Endodermal cell (in vitro differentiated cells): ENCODE measurements at regions not wholly inside any gene's neighbourhood (a gene's known extent, or its start where the extent isn't known, plus 50 kb on each side); places are given as distances from the start of the nearest gene placed in this dataset.

ENCODE experiments used
- DNase-seq: peaks from one replicate; pipeline ENCODE4 v3.0.0-alpha.2; 2017
- H3K27ac ChIP-seq: 2 replicates; pipeline ENCODE4 v1.5.1; 2013; ENCODE audit warnings: mild to moderate bottlenecking, low read depth, low read length, moderate library complexity
- H3K27me3 ChIP-seq: 2 replicates; pipeline ENCODE4 v1.6.1; 2013; ENCODE audit warnings: mild to moderate bottlenecking, low read length, moderate library complexity; ENCODE audit not compliant: insufficient read depth, control insufficient read depth, poor library complexity, severe bottlenecking
- H3K36me3 ChIP-seq: 2 replicates; pipeline ENCODE4 v1.7.0; 2013; ENCODE audit warnings: mild to moderate bottlenecking, low read length, moderate library complexity; ENCODE audit not compliant: control insufficient read depth, insufficient read depth
- H3K4me1 ChIP-seq: one replicate; pipeline ENCODE4 v1.7.0; 2013; ENCODE audit warnings: low read length; ENCODE audit not compliant: control insufficient read depth, insufficient read depth
- H3K4me3 ChIP-seq: 2 replicates; pipeline ENCODE4 v1.5.1; 2013; ENCODE audit warnings: mild to moderate bottlenecking, low read length, moderate library complexity
- H3K9ac ChIP-seq: 2 replicates; pipeline ENCODE4 v1.6.1; 2013; ENCODE audit warnings: mild to moderate bottlenecking, low read length, moderate library complexity; ENCODE audit not compliant: poor library complexity, severe bottlenecking; ENCODE audit errors: extremely low read depth
- H3K9me3 ChIP-seq: 2 replicates; pipeline ENCODE4 v1.6.1; 2013; ENCODE audit warnings: mild to moderate bottlenecking, low read length, moderate library complexity; ENCODE audit not compliant: control insufficient read depth
- H3K27ac Mint-ChIP-seq: 2 replicates; pipeline ENCODE4 v1.8.0; 2020; ENCODE audit warnings: mixed read lengths
- H3K27me3 Mint-ChIP-seq: 2 replicates; pipeline ENCODE4 v1.8.0; 2021; ENCODE audit warnings: mild to moderate bottlenecking, mixed read lengths; ENCODE audit not compliant: insufficient read depth
- H3K36me3 Mint-ChIP-seq: 2 replicates; pipeline ENCODE4 v1.8.0; 2020; ENCODE audit warnings: low read depth, mixed read lengths
- H3K4me1 Mint-ChIP-seq: 2 replicates; pipeline ENCODE4 v1.8.0; 2020; ENCODE audit warnings: mixed read lengths
- H3K4me3 Mint-ChIP-seq: 2 replicates; pipeline ENCODE4 v1.8.0; 2020; ENCODE audit warnings: mild to moderate bottlenecking, moderate library complexity, mixed read lengths
- H3K9me3 Mint-ChIP-seq: 2 replicates; pipeline ENCODE4 v1.8.0; 2020; ENCODE audit warnings: mild to moderate bottlenecking, mixed read lengths
- WGBS, 2 experiments: methylation state at CpG; one replicate each; pipeline versions ENCODE4 v1.1.5 to v1.1.7; 2013; ENCODE audit warnings: missing lambda C conversion rate in 2 of 2, mixed read lengths in 1 of 2; ENCODE audit not compliant: insufficient coverage in 1 of 2, insufficient read length in 1 of 2; 5-methylcytosine and 5-hydroxymethylcytosine counted together
- TF ChIP-seq, protein P1 (sequence below): fragments of 200-600 bp; sonication (generic); conservative IDR thresholded peaks from 2 replicates; pipeline ENCODE4 v1.5.0; 2021; ENCODE audit warnings: antibody characterized with exemption, mild to moderate bottlenecking

DNA sequence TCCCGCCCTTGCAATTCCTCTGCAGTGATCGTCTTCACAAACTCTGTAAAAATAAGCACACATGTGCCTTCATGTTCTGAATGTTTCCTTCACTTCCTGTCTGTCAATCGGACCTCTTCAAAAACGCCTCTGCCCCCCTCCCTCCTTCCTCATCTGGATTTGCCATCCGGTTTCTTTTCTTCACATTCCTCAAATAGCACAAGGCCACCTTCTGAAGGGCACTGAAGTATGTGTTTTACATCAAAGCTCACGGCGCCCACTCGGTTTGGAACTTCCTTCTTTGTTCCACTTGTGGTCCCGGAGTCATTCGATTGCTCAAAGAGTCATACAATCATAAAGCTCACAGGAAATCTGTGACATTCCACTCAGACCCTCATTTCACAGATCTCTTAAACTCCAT lies 758.1 kb upstream of the SALL3 start:
- Mint-ChIP-seq H3K27ac (no peak overlapping the region), H3K4me1 (no peaks in the 10 kb centered on the region), H3K36me3 (no peaks in the 10 kb centered on the region), H3K27me3 (no peaks in the 10 kb centered on the region), H3K4me3 (no peak overlapping the region), H3K9me3 (no peaks in the 10 kb centered on the region)
- Histone ChIP-seq H3K4me1 (no peaks in the 10 kb centered on the region), H3K4me3 (no peak overlapping the region), H3K36me3 (no peaks in the 10 kb centered on the region), H3K27me3 (no peaks in the 10 kb centered on the region), H3K9me3 (no peaks in the 10 kb centered on the region), H3K9ac (no peak overlapping the region), H3K27ac (no peak overlapping the region)
- 86 to 94% methylated on average over 10 of the region's 10 CpGs for WGBS, 2 experiments
- TF ChIP-seq, protein P1, sequence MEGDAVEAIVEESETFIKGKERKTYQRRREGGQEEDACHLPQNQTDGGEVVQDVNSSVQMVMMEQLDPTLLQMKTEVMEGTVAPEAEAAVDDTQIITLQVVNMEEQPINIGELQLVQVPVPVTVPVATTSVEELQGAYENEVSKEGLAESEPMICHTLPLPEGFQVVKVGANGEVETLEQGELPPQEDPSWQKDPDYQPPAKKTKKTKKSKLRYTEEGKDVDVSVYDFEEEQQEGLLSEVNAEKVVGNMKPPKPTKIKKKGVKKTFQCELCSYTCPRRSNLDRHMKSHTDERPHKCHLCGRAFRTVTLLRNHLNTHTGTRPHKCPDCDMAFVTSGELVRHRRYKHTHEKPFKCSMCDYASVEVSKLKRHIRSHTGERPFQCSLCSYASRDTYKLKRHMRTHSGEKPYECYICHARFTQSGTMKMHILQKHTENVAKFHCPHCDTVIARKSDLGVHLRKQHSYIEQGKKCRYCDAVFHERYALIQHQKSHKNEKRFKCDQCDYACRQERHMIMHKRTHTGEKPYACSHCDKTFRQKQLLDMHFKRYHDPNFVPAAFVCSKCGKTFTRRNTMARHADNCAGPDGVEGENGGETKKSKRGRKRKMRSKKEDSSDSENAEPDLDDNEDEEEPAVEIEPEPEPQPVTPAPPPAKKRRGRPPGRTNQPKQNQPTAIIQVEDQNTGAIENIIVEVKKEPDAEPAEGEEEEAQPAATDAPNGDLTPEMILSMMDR, result no peak
- DNase-seq, result no peak

DNA sequence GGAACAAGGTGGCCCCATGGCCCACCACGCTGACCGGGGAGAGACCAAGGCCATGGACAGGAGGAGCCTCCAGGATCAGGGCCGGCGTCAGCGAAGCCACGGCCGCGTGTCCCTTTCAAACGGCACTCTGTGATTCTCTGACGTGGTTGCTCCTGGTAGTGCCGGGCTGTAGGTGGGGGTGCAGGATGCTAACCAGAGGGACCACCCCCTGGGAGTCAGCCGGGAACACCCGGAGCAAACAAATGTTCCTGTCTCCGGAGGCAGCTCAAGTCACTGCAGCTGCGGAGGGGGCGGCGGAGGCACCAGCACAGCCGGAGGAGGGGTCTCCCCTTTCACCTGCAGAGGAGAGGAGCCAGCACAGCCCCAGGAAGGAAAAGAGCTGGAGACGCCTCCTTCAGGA lies 750.6 kb upstream of the SALL3 start:
- DNase-seq, result peak; percentile 78
- Mint-ChIP-seq H3K4me3 (no peak overlapping the region), H3K27me3 (peaks cover 2% of the 10 kb centered on the region), H3K4me1 (no peaks in the 10 kb centered on the region), H3K9me3 (no peaks in the 10 kb centered on the region), H3K27ac (no peak overlapping the region), H3K36me3 (no peaks in the 10 kb centered on the region)
- H3K9ac ChIP-seq, result no peak overlapping the region
- no peaks in the 10 kb centered on the region for H3K9me3 ChIP-seq
- no peaks in the 10 kb centered on the region for H3K27me3 ChIP-seq
- WGBS, 2 experiments, result 54 to 78% methylated on average over 5 to 18 of the region's 19 CpGs
- no peak overlapping the region for H3K4me3 ChIP-seq
- no peaks in the 10 kb centered on the region for H3K36me3 ChIP-seq
- H3K4me1 ChIP-seq, result no peaks in the 10 kb centered on the region
- H3K27ac ChIP-seq, result no peak overlapping the region
- TF ChIP-seq, protein P1, result peak; percentile 27

DNA sequence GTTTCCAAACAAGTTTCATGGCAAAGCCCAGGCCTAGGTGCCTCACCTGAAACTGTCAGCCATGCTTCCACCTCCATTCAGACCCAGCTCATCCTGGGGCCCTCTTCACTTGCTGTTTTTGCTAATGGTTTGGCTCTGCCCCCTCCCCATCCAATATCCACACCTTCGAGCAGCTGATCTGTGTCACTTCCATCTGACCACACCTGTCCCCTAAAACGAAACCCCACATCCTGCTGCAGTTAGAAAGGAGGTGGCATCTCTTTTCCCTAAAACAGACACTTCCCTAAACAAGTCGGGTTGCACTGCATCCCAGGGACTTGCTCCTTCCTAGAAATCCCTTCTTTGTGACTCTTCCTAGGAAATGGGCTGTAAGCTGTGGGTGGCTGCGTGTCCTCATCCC lies 748.7 kb upstream of the SALL3 start:
- Histone ChIP-seq H3K9ac (no peak overlapping the region), H3K9me3 (no peaks in the 10 kb centered on the region), H3K4me1 (no peaks in the 10 kb centered on the region), H3K36me3 (no peaks in the 10 kb centered on the region), H3K4me3 (no peak overlapping the region), H3K27ac (no peak overlapping the region), H3K27me3 (no peaks in the 10 kb centered on the region)
- Mint-ChIP-seq H3K36me3 (no peaks in the 10 kb centered on the region), H3K4me3 (no peak overlapping the region), H3K4me1 (no peaks in the 10 kb centered on the region), H3K27me3 (peaks cover 2% of the 10 kb centered on the region), H3K27ac (no peak overlapping the region), H3K9me3 (no peaks in the 10 kb centered on the region)
- DNase-seq, result no peak
- TF ChIP-seq, protein P1, result no peak
- WGBS, 2 experiments, result 82 to 100% methylated on average over 1 to 4 of the region's 4 CpGs
